Spinal cord (tissue), 9 donors: ENCODE measurements at regions not wholly inside any gene's neighbourhood (a gene's known extent, or its start where the extent isn't known, plus 50 kb on each side); places are given as distances from the start of the nearest gene placed in this dataset.
A peak's percentile ranks its signal among the peaks of the same experiment; 100 is the strongest.

Source experiments
- DNase-seq, 6 donors: peaks; one replicate each; pipeline versions ENCODE4 v3.0.0 to v3.0.0-alpha.2; 2013 to 2015; ENCODE audit warnings: low spot score in 6 of 6, low read depth in 4 of 6
- H3K27ac ChIP-seq: one replicate; pipeline ENCODE4 v1.5.1; 2013; ENCODE audit warnings: low read depth, low read length, control low read depth
- H3K27me3 ChIP-seq: one replicate; pipeline ENCODE4 v1.6.1; 2013; ENCODE audit warnings: low read length; ENCODE audit not compliant: control insufficient read depth, insufficient read depth
- H3K36me3 ChIP-seq: one replicate; pipeline ENCODE4 v1.6.1; 2013; ENCODE audit warnings: low read length; ENCODE audit not compliant: control insufficient read depth, insufficient read depth
- H3K4me1 ChIP-seq: one replicate; pipeline ENCODE4 v1.6.1; 2013; ENCODE audit warnings: low read length; ENCODE audit not compliant: control insufficient read depth, insufficient read depth
- H3K4me3 ChIP-seq: one replicate; pipeline ENCODE4 v1.5.1; 2013; ENCODE audit warnings: low read depth, low read length, control low read depth
- H3K9me3 ChIP-seq: one replicate; pipeline ENCODE4 v1.6.1; 2013; ENCODE audit warnings: low read length; ENCODE audit not compliant: control insufficient read depth, insufficient read depth
- WGBS: methylation state at CpG from one replicate; pipeline ENCODE4 v1.1.5; 2013; ENCODE audit warnings: missing lambda C conversion rate; ENCODE audit not compliant: insufficient coverage; 5-methylcytosine and 5-hydroxymethylcytosine counted together
- donor health status: healthy.

GRCh38 chr19:5403968-5404640 is 51.1 kb upstream of the ZNRF4 start:
- Histone ChIP-seq H3K27ac (no peak overlapping the region), H3K36me3 (no peaks in the 10 kb centered on the region), H3K9me3 (peaks cover 2% of the 10 kb centered on the region), H3K4me1 (peaks cover 6% of the 10 kb centered on the region), H3K27me3 (no peaks in the 10 kb centered on the region), H3K4me3 (no peak overlapping the region)
- WGBS: 0% methylated on average over 2 of the region's 12 CpGs
- peak in 5 of 6 donors; percentile 63 to 93 (median 77) for DNase-seq
